Muscle of arm (tissue), 1 donor: ENCODE measurements at regions not wholly inside any gene's neighbourhood (a gene's known extent, or its start where the extent isn't known, plus 50 kb on each side); places are given as distances from the start of the nearest gene placed in this dataset.

Experiments
- DNase-seq: peaks from one replicate; pipeline ENCODE4 v3.0.0-alpha.2; 2013

- no peak for DNase-seq
Observed at GRCh38 chr14:84181072-84181471, 1348.9 kb upstream of the FLRT2 start.

- no peak for DNase-seq
Observed at GRCh38 chr14:84195514-84195913, 1334.4 kb upstream of the FLRT2 start.

- DNase-seq: no peak
Observed at GRCh38 chr14:84197704-84198103, 1332.2 kb upstream of the FLRT2 start.

GRCh38 chr14:84202486-84202885 is 1327.5 kb upstream of the FLRT2 start:
- no peak for DNase-seq

GRCh38 chr14:84203896-84204295 is 1326.0 kb upstream of the FLRT2 start:
- no peak for DNase-seq

- no peak for DNase-seq
Observed at GRCh38 chr14:84208451-84208850, 1321.5 kb upstream of the FLRT2 start.

GRCh38 chr14:84209031-84209430 is 1320.9 kb upstream of the FLRT2 start:
- no peak for DNase-seq

GRCh38 chr14:84217066-84217465 is 1312.9 kb upstream of the FLRT2 start:
- no peak for DNase-seq

- DNase-seq: peak; percentile 43
Observed at GRCh38 chr14:84225268-84225667, 1304.7 kb upstream of the FLRT2 start.

- no peak for DNase-seq
Observed at GRCh38 chr14:84228702-84229101, 1301.2 kb upstream of the FLRT2 start.

GRCh38 chr14:84234281-84234680 is 1295.7 kb upstream of the FLRT2 start:
- DNase-seq: no peak

- no peak for DNase-seq
Observed at GRCh38 chr14:84236290-84236689, 1293.7 kb upstream of the FLRT2 start.

GRCh38 chr14:84237881-84238280 is 1292.1 kb upstream of the FLRT2 start:
- DNase-seq: no peak

- no peak for DNase-seq
Observed at GRCh38 chr14:84247693-84248092, 1282.3 kb upstream of the FLRT2 start.

GRCh38 chr14:84250893-84251292 is 1279.1 kb upstream of the FLRT2 start:
- DNase-seq: peak; percentile 31

GRCh38 chr14:84251411-84252115 is 1278.4 kb upstream of the FLRT2 start:
- DNase-seq: peak; percentile 31

- DNase-seq: no peak
Observed at GRCh38 chr14:84252706-84253105, 1277.2 kb upstream of the FLRT2 start.

GRCh38 chr14:84253326-84253725 is 1276.6 kb upstream of the FLRT2 start:
- no peak for DNase-seq

GRCh38 chr14:84254290-84254689 is 1275.7 kb upstream of the FLRT2 start:
- peak; percentile 26 for DNase-seq

- DNase-seq: no peak
Observed at GRCh38 chr14:84262932-84263331, 1267.0 kb upstream of the FLRT2 start.

GRCh38 chr14:84272290-84272721 is 1257.6 kb upstream of the FLRT2 start:
- no peak for DNase-seq

GRCh38 chr14:84273181-84273580 is 1256.8 kb upstream of the FLRT2 start:
- no peak for DNase-seq

- DNase-seq: no peak
Observed at GRCh38 chr14:84282618-84283017, 1247.3 kb upstream of the FLRT2 start.

- DNase-seq: no peak
Observed at GRCh38 chr14:84288781-84289180, 1241.2 kb upstream of the FLRT2 start.
